CD14-positive monocyte (primary cell): ENCODE measurements at regions not wholly inside any gene's neighbourhood (a gene's known extent, or its start where the extent isn't known, plus 50 kb on each side); places are given as distances from the start of the nearest gene placed in this dataset.

Experiments
- DNase-seq, 3 donors: peaks; one replicate each; pipeline ENCODE4 v3.0.0-alpha.2; 2011 to 2022
- H2AFZ ChIP-seq: 2 replicates; pipeline ENCODE4 v1.6.0; 2012; ENCODE audit warnings: mild to moderate bottlenecking, low read depth, low read length, inconsistent platforms; ENCODE audit not compliant: insufficient read depth, poor library complexity, severe bottlenecking
- H3K27ac ChIP-seq, 2 donors: 1 replicate in 1 of 2; 2 replicates in 1 of 2; pipeline ENCODE4 v1.5.1; 2012 to 2013; ENCODE audit warnings: low read length in 2 of 2, control low read depth in 1 of 2, inconsistent platforms in 1 of 2, low read depth in 1 of 2, mild to moderate bottlenecking in 1 of 2
- H3K27me3 ChIP-seq, 2 donors: one replicate each; pipeline versions ENCODE4 v1.6.0 to v1.6.1; 2011 to 2013; ENCODE audit warnings: low read length in 2 of 2; ENCODE audit not compliant: control insufficient read depth in 2 of 2, insufficient read depth in 2 of 2
- H3K36me3 ChIP-seq, 2 donors: replicated peaks in 1 of 2; 1 replicate in 1 of 2; 2 replicates in 1 of 2; pipeline versions ENCODE4 v1.5.1 to v1.6.1; 2012 to 2013; ENCODE audit warnings: low read length in 2 of 2, control low read depth in 1 of 2, inconsistent platforms in 1 of 2, mild to moderate bottlenecking in 1 of 2; ENCODE audit not compliant: insufficient read depth in 2 of 2, control insufficient read depth in 1 of 2
- H3K4me1 ChIP-seq, 2 donors: 1 replicate in 1 of 2; 2 replicates in 1 of 2; pipeline versions ENCODE4 v1.5.1 to v1.6.1; 2012 to 2013; ENCODE audit warnings: low read length in 2 of 2, control low read depth in 1 of 2, inconsistent platforms in 1 of 2, mild to moderate bottlenecking in 1 of 2, moderate library complexity in 1 of 2; ENCODE audit not compliant: insufficient read depth in 2 of 2, control insufficient read depth in 1 of 2
- H3K4me2 ChIP-seq: replicated peaks from 2 replicates; pipeline ENCODE3; 2012; ENCODE audit warnings: low read length, moderate library complexity, mild to moderate bottlenecking; ENCODE audit not compliant: poor library complexity, severe bottlenecking; ENCODE audit errors: extremely low read depth
- H3K4me3 ChIP-seq, 3 experiments: fragments of 200-600 bp in 1 of 3; sonication (generic) in 1 of 3; replicated peaks in 1 of 3; 1 replicate in 2 of 3; 2 replicates in 1 of 3; pipeline ENCODE4 v1.5.1; 2011 to 2013; ENCODE audit warnings: low read length in 3 of 3, mild to moderate bottlenecking in 3 of 3, control low read depth in 2 of 3, low read depth in 2 of 3, inconsistent platforms in 1 of 3, moderate library complexity in 1 of 3
- H3K79me2 ChIP-seq: 2 replicates; pipeline ENCODE4 v1.6.0; 2012; ENCODE audit warnings: mild to moderate bottlenecking, control low read depth, inconsistent platforms, low read length, moderate library complexity; ENCODE audit not compliant: insufficient read depth
- H3K9ac ChIP-seq: 2 replicates; pipeline ENCODE4 v1.6.0; 2017; ENCODE audit warnings: low read length, mild to moderate bottlenecking; ENCODE audit not compliant: insufficient read depth, poor library complexity, severe bottlenecking
- H3K9me3 ChIP-seq, 2 donors: replicated peaks in 1 of 2; 1 replicate in 1 of 2; 2 replicates in 1 of 2; pipeline versions ENCODE4 v1.5.1 to v1.6.1; 2012 to 2013; ENCODE audit warnings: low read length in 2 of 2, control low read depth in 1 of 2; ENCODE audit not compliant: control insufficient read depth in 1 of 2, insufficient read depth in 1 of 2
- H4K20me1 ChIP-seq: 2 replicates; pipeline ENCODE4 v1.6.0; 2012; ENCODE audit warnings: mild to moderate bottlenecking, low read length, control low read depth, moderate library complexity; ENCODE audit not compliant: insufficient read depth
- H3K27ac Mint-ChIP-seq, 7 donors: one replicate each; pipeline ENCODE4 v1.8.0; 2020; ENCODE audit warnings: mild to moderate bottlenecking in 7 of 7, mixed read lengths in 7 of 7, moderate library complexity in 6 of 7, inconsistent platforms in 2 of 7
- H3K27me3 Mint-ChIP-seq, 3 donors: one replicate each; pipeline ENCODE4 v1.8.0; 2021 to 2022; ENCODE audit warnings: low read depth in 3 of 3, mild to moderate bottlenecking in 3 of 3, mixed read lengths in 3 of 3, moderate library complexity in 3 of 3, inconsistent platforms in 1 of 3
- H3K36me3 Mint-ChIP-seq, 2 donors: one replicate each; pipeline ENCODE4 v1.8.0; 2020; ENCODE audit warnings: mixed read lengths in 2 of 2, inconsistent platforms in 1 of 2, mild to moderate bottlenecking in 1 of 2
- H3K4me1 Mint-ChIP-seq: one replicate; pipeline ENCODE4 v1.8.0; 2020; ENCODE audit warnings: mild to moderate bottlenecking, mixed read lengths
- H3K4me3 Mint-ChIP-seq, 2 donors: one replicate each; pipeline ENCODE4 v1.8.0; 2020; ENCODE audit warnings: mild to moderate bottlenecking in 2 of 2, mixed read lengths in 2 of 2, moderate library complexity in 1 of 2
- H3K9me3 Mint-ChIP-seq, 7 donors: one replicate each; pipeline ENCODE4 v1.8.0; 2020 to 2022; ENCODE audit warnings: mixed read lengths in 7 of 7, mild to moderate bottlenecking in 6 of 7, moderate library complexity in 6 of 7, inconsistent platforms in 2 of 7
- CTCF ChIP-seq: fragments of 200-600 bp; IDR thresholded peaks from one replicate; pipeline ENCODE4 v1.8.0; 2022; ENCODE audit warnings: antibody characterized with exemption, mild to moderate bottlenecking
- WGBS: methylation state at CpG from one replicate; pipeline ENCODE4 v1.1.5; 2013; ENCODE audit warnings: missing lambda C conversion rate; ENCODE audit not compliant: insufficient coverage; 5-methylcytosine and 5-hydroxymethylcytosine counted together
- intact Hi-C, 2 donors: fragments of 100-400 bp; cut with micrococcal nuclease; formaldehyde crosslinking; loops; one replicate each; pipeline versions ENCODE4 v1.15.0 to v1.15.1; 2023

- no peak overlapping the region for H3K4me3 ChIP-seq
- TF ChIP-seq CTCF, result no peak
- H2AFZ ChIP-seq, result no peak overlapping the region
- no peaks in the 10 kb centered on the region for H3K4me1 ChIP-seq
- Mint-ChIP-seq H3K4me1 (peaks cover 8% of the 10 kb centered on the region), H3K36me3 (no peaks in the 10 kb centered on the region), H3K9me3 (no peaks in the 10 kb centered on the region), H3K4me3 (no peak overlapping the region), H3K27me3 (no peaks in the 10 kb centered on the region), H3K27ac (no peak overlapping the region)
- H3K27me3 ChIP-seq, result no peaks in the 10 kb centered on the region
- H3K79me2 ChIP-seq, result no peaks in the 10 kb centered on the region
- H4K20me1 ChIP-seq, result no peaks in the 10 kb centered on the region
- DNase-seq, result no peak
- intact Hi-C loops, result no loop called here
- no peak overlapping the region for H3K9ac ChIP-seq
- no peaks in the 10 kb centered on the region for H3K9me3 ChIP-seq
- no peak overlapping the region for H3K4me2 ChIP-seq
- H3K36me3 ChIP-seq, result no peaks in the 10 kb centered on the region
- H3K27ac ChIP-seq, result no peak overlapping the region
These were observed 651.3 kb downstream of the PTPRC start for GRCh38 chr1:199290186-199290585.

GRCh38 chr1:199291022-199291740, 652.3 kb downstream of the PTPRC start:
- TF ChIP-seq CTCF, result no peak
- no CpG with 5 or more reads among the region's 2 CpGs for WGBS
- Histone ChIP-seq H3K4me1 (no peaks in the 10 kb centered on the region), H3K9me3 (no peaks in the 10 kb centered on the region), H3K4me3 (no peak overlapping the region), H2AFZ (no peak overlapping the region), H3K79me2 (no peaks in the 10 kb centered on the region), H3K4me2 (no peak overlapping the region), H3K36me3 (no peaks in the 10 kb centered on the region), H3K27ac (no peak overlapping the region), H4K20me1 (no peaks in the 10 kb centered on the region), H3K27me3 (no peaks in the 10 kb centered on the region), H3K9ac (no peak overlapping the region)
- H3K9me3 Mint-ChIP-seq, result no peaks in the 10 kb centered on the region
- DNase-seq, result no peak
- H3K36me3 Mint-ChIP-seq, result no peaks in the 10 kb centered on the region
- H3K27me3 Mint-ChIP-seq, result no peaks in the 10 kb centered on the region
- no peak overlapping the region for H3K27ac Mint-ChIP-seq
- intact Hi-C loops, result no loop called here
- H3K4me1 Mint-ChIP-seq, result peaks cover 8% of the 10 kb centered on the region
- no peak overlapping the region for H3K4me3 Mint-ChIP-seq
